Mesendoderm (in vitro differentiated cells): ENCODE measurements at regions not wholly inside any gene's neighbourhood (a gene's known extent, or its start where the extent isn't known, plus 50 kb on each side); places are given as distances from the start of the nearest gene placed in this dataset.

Source experiments
- DNase-seq: peaks from one replicate; pipeline ENCODE4 v3.0.0; 2013
- H2AK5ac ChIP-seq: 2 replicates; pipeline ENCODE4 v1.6.1; 2013; ENCODE audit warnings: low read length, inconsistent platforms
- H2BK120ac ChIP-seq: 2 replicates; pipeline ENCODE4 v1.6.1; 2013; ENCODE audit warnings: low read depth, mild to moderate bottlenecking, low read length, moderate library complexity, mixed read lengths
- H2BK15ac ChIP-seq: replicated peaks from 2 replicates; pipeline ENCODE4 v1.6.1; 2013; ENCODE audit warnings: low read depth, mild to moderate bottlenecking, moderate library complexity
- H2BK5ac ChIP-seq: 2 replicates; pipeline ENCODE4 v1.6.1; 2013; ENCODE audit warnings: low read length, inconsistent platforms
- H3K18ac ChIP-seq: 2 replicates; pipeline ENCODE4 v1.6.1; 2013; ENCODE audit warnings: mild to moderate bottlenecking, low read length, mixed read lengths
- H3K23ac ChIP-seq: one replicate; pipeline ENCODE4 v1.6.1; 2013; ENCODE audit warnings: low read length
- H3K27ac ChIP-seq: 2 replicates; pipeline ENCODE4 v1.5.1; 2013; ENCODE audit warnings: low read depth, mild to moderate bottlenecking, inconsistent platforms, low read length, moderate library complexity
- H3K27me3 ChIP-seq: 2 replicates; pipeline ENCODE4 v1.6.1; 2013; ENCODE audit warnings: low read length, control low read depth, mild to moderate bottlenecking, inconsistent platforms; ENCODE audit not compliant: insufficient read depth, poor library complexity
- H3K36me3 ChIP-seq: 2 replicates; pipeline ENCODE4 v1.6.1; 2013; ENCODE audit warnings: low read length, inconsistent platforms; ENCODE audit not compliant: control insufficient read depth, insufficient read depth
- H3K4ac ChIP-seq: one replicate; pipeline ENCODE4 v1.6.1; 2013; ENCODE audit warnings: low read depth, mild to moderate bottlenecking, low read length, moderate library complexity
- H3K4me1 ChIP-seq: 2 replicates; pipeline ENCODE4 v1.6.1; 2013; ENCODE audit warnings: low read depth, low read length, inconsistent platforms; ENCODE audit not compliant: control insufficient read depth
- H3K4me2 ChIP-seq: 2 replicates; pipeline ENCODE4 v1.6.1; 2013; ENCODE audit warnings: low read length
- H3K4me3 ChIP-seq: 2 replicates; pipeline ENCODE4 v1.5.1; 2013; ENCODE audit warnings: mild to moderate bottlenecking, low read length
- H3K56ac ChIP-seq: one replicate; pipeline ENCODE4 v1.6.1; 2013; ENCODE audit warnings: low read length
- H3K79me1 ChIP-seq: 2 replicates; pipeline ENCODE4 v1.6.1; 2013; ENCODE audit warnings: low read length, inconsistent platforms
- H3K79me2 ChIP-seq: 2 replicates; pipeline ENCODE4 v1.6.1; 2013; ENCODE audit warnings: mild to moderate bottlenecking, low read length; ENCODE audit not compliant: control insufficient read depth, insufficient read depth
- H3K9ac ChIP-seq: 2 replicates; pipeline ENCODE4 v1.6.1; 2013; ENCODE audit warnings: low read length, inconsistent platforms
- H4K5ac ChIP-seq: one replicate; pipeline ENCODE4 v1.6.1; 2013; ENCODE audit warnings: low read length
- H4K8ac ChIP-seq: one replicate; pipeline ENCODE4 v1.6.1; 2013; ENCODE audit warnings: low read depth, mild to moderate bottlenecking, control low read depth, low read length, moderate library complexity
- WGBS: extraction: QIAGEN DNeasy Blood & Tissue Kit; methylation state at CpG from one replicate; pipeline ENCODE4 v1.1.7; 2013; ENCODE audit warnings: low lambda C conversion rate, missing lambda C conversion rate; ENCODE audit not compliant: insufficient coverage; ENCODE audit errors: extremely low coverage; 5-methylcytosine and 5-hydroxymethylcytosine counted together

GRCh38 chr14:104248203-104249055 is 110.0 kb downstream of the KIF26A start:
- H3K56ac ChIP-seq = no peak overlapping the region
- no peak for DNase-seq
- no peaks in the 10 kb centered on the region for H3K79me1 ChIP-seq
- H3K4me1 ChIP-seq = no peaks in the 10 kb centered on the region
- no peak overlapping the region for H3K23ac ChIP-seq
- no peak overlapping the region for H4K8ac ChIP-seq
- H2BK5ac ChIP-seq = no peak overlapping the region
- no peaks in the 10 kb centered on the region for H3K27me3 ChIP-seq
- no peak overlapping the region for H2BK120ac ChIP-seq
- no peak overlapping the region for H4K5ac ChIP-seq
- no peak overlapping the region for H3K27ac ChIP-seq
- no peak overlapping the region for H3K4me2 ChIP-seq
- no peak overlapping the region for H2BK15ac ChIP-seq
- no peak overlapping the region for H3K4ac ChIP-seq
- H2AK5ac ChIP-seq = no peak overlapping the region
- no peak overlapping the region for H3K4me3 ChIP-seq
- no peaks in the 10 kb centered on the region for H3K36me3 ChIP-seq
- H3K18ac ChIP-seq = no peak overlapping the region
- no peak overlapping the region for H3K9ac ChIP-seq
- no peaks in the 10 kb centered on the region for H3K79me2 ChIP-seq
- WGBS = no CpG with 5 or more reads among the region's 26 CpGs

GRCh38 chr14:104249089-104249488 is 110.7 kb downstream of the KIF26A start:
- H3K36me3 ChIP-seq = no peaks in the 10 kb centered on the region
- DNase-seq = no peak

GRCh38 chr14:104249706-104250105 is 111.3 kb downstream of the KIF26A start:
- no peak overlapping the region for H3K4me3 ChIP-seq
- H2AK5ac ChIP-seq = no peak overlapping the region
- no peaks in the 10 kb centered on the region for H3K36me3 ChIP-seq
- H3K4ac ChIP-seq = no peak overlapping the region
- H4K5ac ChIP-seq = no peak overlapping the region
- H3K18ac ChIP-seq = no peak overlapping the region
- no peak overlapping the region for H3K9ac ChIP-seq
- H2BK5ac ChIP-seq = no peak overlapping the region
- no peaks in the 10 kb centered on the region for H3K79me2 ChIP-seq
- no peaks in the 10 kb centered on the region for H3K4me1 ChIP-seq
- no peak for DNase-seq
- no peak overlapping the region for H3K4me2 ChIP-seq
- H4K8ac ChIP-seq = no peak overlapping the region
- no peak overlapping the region for H3K23ac ChIP-seq
- H2BK120ac ChIP-seq = no peak overlapping the region
- H3K56ac ChIP-seq = no peak overlapping the region
- no peak overlapping the region for H2BK15ac ChIP-seq
- no CpG with 5 or more reads among the region's 5 CpGs for WGBS
- H3K27me3 ChIP-seq = no peaks in the 10 kb centered on the region
- no peak overlapping the region for H3K27ac ChIP-seq
- no peaks in the 10 kb centered on the region for H3K79me1 ChIP-seq

More at GRCh38 chr14:104249089-104249488, 110.7 kb downstream of the KIF26A start:
- Histone ChIP-seq H3K56ac (no peak overlapping the region), H4K8ac (no peak overlapping the region), H3K9ac (no peak overlapping the region), H3K23ac (no peak overlapping the region), H3K18ac (no peak overlapping the region), H2BK5ac (no peak overlapping the region), H4K5ac (no peak overlapping the region), H3K4ac (no peak overlapping the region), H2BK120ac (no peak overlapping the region), H2BK15ac (no peak overlapping the region), H3K4me3 (no peak overlapping the region), H3K4me2 (no peak overlapping the region), H3K4me1 (no peaks in the 10 kb centered on the region), H3K79me2 (no peaks in the 10 kb centered on the region), H3K27me3 (no peaks in the 10 kb centered on the region), H2AK5ac (no peak overlapping the region), H3K79me1 (no peaks in the 10 kb centered on the region), H3K27ac (no peak overlapping the region)
- no CpG with 5 or more reads among the region's 9 CpGs for WGBS

GRCh38 chr14:104250175-104250574 is 111.8 kb downstream of the KIF26A start:
- no peaks in the 10 kb centered on the region for H3K27me3 ChIP-seq
- H3K36me3 ChIP-seq = no peaks in the 10 kb centered on the region
- no peak overlapping the region for H2AK5ac ChIP-seq
- H4K8ac ChIP-seq = no peak overlapping the region
- no peak overlapping the region for H2BK15ac ChIP-seq
- WGBS = no CpG with 5 or more reads among the region's 8 CpGs
- no peak overlapping the region for H3K9ac ChIP-seq
- no peak overlapping the region for H4K5ac ChIP-seq
- no peak overlapping the region for H2BK120ac ChIP-seq
- H3K18ac ChIP-seq = no peak overlapping the region
- no peaks in the 10 kb centered on the region for H3K79me1 ChIP-seq
- H3K4ac ChIP-seq = no peak overlapping the region
- H3K56ac ChIP-seq = no peak overlapping the region
- H3K27ac ChIP-seq = no peak overlapping the region
- no peak overlapping the region for H3K4me3 ChIP-seq
- no peak overlapping the region for H3K23ac ChIP-seq
- H3K4me1 ChIP-seq = no peaks in the 10 kb centered on the region
- no peak overlapping the region for H3K4me2 ChIP-seq
- no peak overlapping the region for H2BK5ac ChIP-seq
- DNase-seq = no peak
- no peaks in the 10 kb centered on the region for H3K79me2 ChIP-seq

- Histone ChIP-seq H3K56ac (no peak overlapping the region), H3K4me1 (no peaks in the 10 kb centered on the region), H2AK5ac (no peak overlapping the region), H2BK5ac (no peak overlapping the region), H3K27me3 (no peaks in the 10 kb centered on the region), H3K4ac (no peak overlapping the region), H3K27ac (no peak overlapping the region), H3K18ac (no peak overlapping the region), H3K4me2 (no peak overlapping the region), H3K79me2 (no peaks in the 10 kb centered on the region), H3K36me3 (no peaks in the 10 kb centered on the region), H3K79me1 (no peaks in the 10 kb centered on the region), H3K9ac (no peak overlapping the region), H2BK120ac (no peak overlapping the region), H4K5ac (no peak overlapping the region), H2BK15ac (no peak overlapping the region), H3K4me3 (no peak overlapping the region), H4K8ac (no peak overlapping the region), H3K23ac (no peak overlapping the region)
- no peak for DNase-seq
- WGBS = no CpG with 5 or more reads among the region's 22 CpGs
These were observed 114.1 kb downstream of the KIF26A start for GRCh38 chr14:104252256-104253215.
